ENCODE measurements at regions not wholly inside any gene's neighbourhood (a gene's known extent, or its start where the extent isn't known, plus 50 kb on each side); places are given as distances from the start of the nearest gene placed in this dataset.

- Mint-ChIP-seq H3K27ac (no peak overlapping the region), H3K27me3 (no peaks in the 10 kb centered on the region), H3K36me3 (ENCODE audit: insufficient read depth) (no peaks in the 10 kb centered on the region), H3K4me1 (ENCODE audit: low read depth) (no peaks in the 10 kb centered on the region), H3K4me3 (ENCODE audit: low read depth) (no peak overlapping the region), H3K9me3 (ENCODE audit: low read depth) (peaks cover 11% of the 10 kb centered on the region)
- DNase-seq (ENCODE audit: low spot score, unreplicated experiment) = no peak
- TF ChIP-seq CTCF (IDR thresholded peaks at IDR 0.05; ENCODE audit: unreplicated experiment) = no peak
These were observed 87.4 kb upstream of the PCDH7 start for GRCh38 chr4:30632751-30633150.

DNA sequence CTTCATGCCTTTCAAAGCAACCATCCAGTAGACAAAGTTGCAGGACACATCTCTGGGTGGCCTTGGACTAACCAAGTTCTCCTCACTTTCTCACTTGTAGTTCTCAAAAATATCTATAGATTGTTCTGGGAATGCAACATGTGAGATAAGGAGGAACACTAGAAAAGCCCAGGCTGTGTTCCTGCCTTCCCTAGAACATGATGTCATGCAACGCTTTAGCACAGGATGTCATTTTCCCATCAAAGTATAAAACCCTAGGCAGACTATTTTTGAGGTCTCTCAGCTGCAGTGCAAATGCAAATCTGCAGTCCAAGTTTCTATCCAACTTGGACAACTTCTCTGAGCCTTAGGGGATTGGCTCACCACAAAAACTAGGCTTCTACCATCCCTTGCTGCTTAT, 78.8 kb upstream of the PCDH7 start:
- Mint-ChIP-seq H3K4me3 (ENCODE audit: low read depth) (no peak overlapping the region), H3K4me1 (ENCODE audit: low read depth) (no peaks in the 10 kb centered on the region), H3K36me3 (ENCODE audit: insufficient read depth) (no peaks in the 10 kb centered on the region), H3K27me3 (no peaks in the 10 kb centered on the region), H3K9me3 (ENCODE audit: low read depth) (peaks cover 4% of the 10 kb centered on the region), H3K27ac (no peak overlapping the region)
- no peak for DNase-seq (ENCODE audit: low spot score, unreplicated experiment)
- TF ChIP-seq CTCF (IDR thresholded peaks at IDR 0.05; ENCODE audit: unreplicated experiment) = no peak

GRCh38 chr4:30642567-30642966, 77.6 kb upstream of the PCDH7 start:
- peaks cover 4% of the 10 kb centered on the region for H3K9me3 Mint-ChIP-seq (ENCODE audit: low read depth)
- no peaks in the 10 kb centered on the region for H3K36me3 Mint-ChIP-seq (ENCODE audit: insufficient read depth)
- no peak for TF ChIP-seq CTCF (IDR thresholded peaks at IDR 0.05; ENCODE audit: unreplicated experiment)
- H3K4me1 Mint-ChIP-seq (ENCODE audit: low read depth) = no peaks in the 10 kb centered on the region
- H3K27ac Mint-ChIP-seq = no peak overlapping the region
- H3K27me3 Mint-ChIP-seq = no peaks in the 10 kb centered on the region
- no peak overlapping the region for H3K4me3 Mint-ChIP-seq (ENCODE audit: low read depth)
- no peak for DNase-seq (ENCODE audit: low spot score, unreplicated experiment)

DNA sequence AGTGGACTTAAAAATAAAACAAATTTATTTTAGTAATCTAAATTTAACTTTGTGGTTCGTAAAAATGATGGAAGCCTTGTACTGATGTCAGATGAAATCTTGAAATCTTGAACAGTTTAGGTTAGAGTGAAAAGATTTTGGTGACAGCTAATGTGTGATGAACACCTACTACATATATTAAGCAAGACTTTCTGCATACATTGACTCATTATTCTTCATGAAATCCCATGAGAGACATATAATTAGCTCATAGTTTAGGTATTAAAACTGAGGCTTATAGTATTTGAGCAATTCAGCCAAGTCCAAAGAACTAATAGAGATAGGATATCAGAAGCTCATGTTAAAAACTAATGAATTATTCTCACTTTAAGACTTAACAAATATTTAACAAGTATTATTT, 66.9 kb upstream of the PCDH7 start:
- Mint-ChIP-seq H3K36me3 (ENCODE audit: insufficient read depth) (no peaks in the 10 kb centered on the region), H3K4me3 (ENCODE audit: low read depth) (no peak overlapping the region), H3K9me3 (ENCODE audit: low read depth) (no peaks in the 10 kb centered on the region), H3K27ac (no peak overlapping the region), H3K4me1 (ENCODE audit: low read depth) (peaks cover 11% of the 10 kb centered on the region), H3K27me3 (no peaks in the 10 kb centered on the region)
- no peak for DNase-seq (ENCODE audit: low spot score, unreplicated experiment)
- no peak for TF ChIP-seq CTCF (IDR thresholded peaks at IDR 0.05; ENCODE audit: unreplicated experiment)

GRCh38 chr4:30656828-30657227, 63.3 kb upstream of the PCDH7 start:
- H3K27me3 Mint-ChIP-seq = no peaks in the 10 kb centered on the region
- H3K27ac Mint-ChIP-seq = no peak overlapping the region
- no peak for TF ChIP-seq CTCF (IDR thresholded peaks at IDR 0.05; ENCODE audit: unreplicated experiment)
- H3K4me1 Mint-ChIP-seq (ENCODE audit: low read depth) = peaks cover 11% of the 10 kb centered on the region
- DNase-seq (ENCODE audit: low spot score, unreplicated experiment) = no peak
- H3K4me3 Mint-ChIP-seq (ENCODE audit: low read depth) = no peak overlapping the region
- H3K9me3 Mint-ChIP-seq (ENCODE audit: low read depth) = no peaks in the 10 kb centered on the region
- no peaks in the 10 kb centered on the region for H3K36me3 Mint-ChIP-seq (ENCODE audit: insufficient read depth)
